Epithelial cell of esophagus (primary cell): ENCODE measurements at regions not wholly inside any gene's neighbourhood (a gene's known extent, or its start where the extent isn't known, plus 50 kb on each side); places are given as distances from the start of the nearest gene placed in this dataset.

Source experiments
- DNase-seq: peaks from one replicate; pipeline ENCODE4 v3.0.0; 2010; ENCODE audit warnings: low read depth
- H3K4me3 ChIP-seq: 2 replicates; pipeline ENCODE4 v1.5.1; 2011; ENCODE audit warnings: mild to moderate bottlenecking, low read length, control low read depth
- CTCF ChIP-seq: IDR thresholded peaks from 2 replicates; pipeline ENCODE4 v1.5.1; 2011; ENCODE audit warnings: low read depth, mild to moderate bottlenecking, low read length, control low read depth, inconsistent platforms; ENCODE audit not compliant: insufficient read depth; ENCODE audit errors: missing control alignments

- H3K4me3 ChIP-seq = no peak overlapping the region
- DNase-seq = no peak
- no peak for TF ChIP-seq CTCF
Observed at GRCh38 chr1:17929224-17929623, 174.1 kb downstream of the ACTL8 start.

- no peak overlapping the region for H3K4me3 ChIP-seq
- DNase-seq = no peak
- TF ChIP-seq CTCF = no peak
Observed at GRCh38 chr1:17930635-17931034, 175.5 kb downstream of the ACTL8 start.

- no peak for TF ChIP-seq CTCF
- no peak for DNase-seq
- H3K4me3 ChIP-seq = no peak overlapping the region
Observed at GRCh38 chr1:17932164-17932563, 175.4 kb upstream of the IGSF21 start.

- H3K4me3 ChIP-seq = no peak overlapping the region
- DNase-seq = no peak
- no peak for TF ChIP-seq CTCF
Observed at GRCh38 chr1:17933501-17933900, 174.1 kb upstream of the IGSF21 start.

- TF ChIP-seq CTCF = no peak
- no peak for DNase-seq
- no peak overlapping the region for H3K4me3 ChIP-seq
Observed at GRCh38 chr1:17933971-17934370, 173.6 kb upstream of the IGSF21 start.

GRCh38 chr1:17935230-17935629, 172.4 kb upstream of the IGSF21 start:
- DNase-seq = no peak
- TF ChIP-seq CTCF = no peak
- H3K4me3 ChIP-seq = no peak overlapping the region

- no peak overlapping the region for H3K4me3 ChIP-seq
- no peak for TF ChIP-seq CTCF
- no peak for DNase-seq
Observed at GRCh38 chr1:17941431-17942189, 166.0 kb upstream of the IGSF21 start.
